NCI-H748 (cell line): ENCODE measurements at regions not wholly inside any gene's neighbourhood (a gene's known extent, or its start where the extent isn't known, plus 50 kb on each side); places are given as distances from the start of the nearest gene placed in this dataset.
"Not testable (repeated sequence)": the region's sequence is repeated elsewhere in the genome, so short reads cannot be mapped to it uniquely, and the experiment has no call there.

Experiments used
- DNase-seq: peaks from one replicate; lab custom pipeline; 2025; ENCODE audit not compliant: unreplicated experiment; lab: John Stamatoyannopoulos, UW

- peak; percentile 70 for DNase-seq
Measured at GRCh38 chr9:87041553-87042235, 94.4 kb upstream of the GAS1 start.

DNA sequence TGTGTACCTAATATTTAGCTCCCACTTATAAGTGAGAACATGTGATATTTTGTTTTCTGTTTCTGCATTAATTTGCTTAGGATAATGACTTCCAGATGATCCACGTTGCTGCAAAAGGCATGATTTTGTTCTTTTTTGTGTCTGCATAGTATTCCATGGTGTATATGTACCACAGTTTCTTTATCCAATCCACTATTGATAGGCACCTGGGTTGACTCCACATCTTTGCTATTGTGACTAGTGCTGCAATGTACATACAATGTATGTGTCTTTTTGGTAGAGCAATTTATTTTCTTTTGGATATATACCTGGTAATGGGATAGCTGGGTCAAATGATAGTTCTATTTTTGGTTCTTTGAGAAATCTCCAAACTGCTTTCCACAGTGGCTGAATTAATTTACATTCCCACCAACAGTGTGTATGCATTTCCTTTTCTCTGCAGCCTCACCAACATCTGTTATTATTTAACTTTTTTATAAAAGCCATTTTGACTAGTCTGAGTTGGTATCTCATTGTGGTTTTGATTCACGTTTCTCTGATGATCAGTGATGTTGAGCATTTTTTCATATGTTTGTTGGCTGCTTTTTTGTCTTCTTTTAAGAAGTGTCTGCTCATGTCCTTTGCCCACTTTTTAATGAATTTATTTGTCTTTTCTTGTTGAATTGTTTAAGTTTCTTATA is 102.8 kb upstream of the GAS1 start:
- DNase-seq = not testable (repeated sequence)

DNA sequence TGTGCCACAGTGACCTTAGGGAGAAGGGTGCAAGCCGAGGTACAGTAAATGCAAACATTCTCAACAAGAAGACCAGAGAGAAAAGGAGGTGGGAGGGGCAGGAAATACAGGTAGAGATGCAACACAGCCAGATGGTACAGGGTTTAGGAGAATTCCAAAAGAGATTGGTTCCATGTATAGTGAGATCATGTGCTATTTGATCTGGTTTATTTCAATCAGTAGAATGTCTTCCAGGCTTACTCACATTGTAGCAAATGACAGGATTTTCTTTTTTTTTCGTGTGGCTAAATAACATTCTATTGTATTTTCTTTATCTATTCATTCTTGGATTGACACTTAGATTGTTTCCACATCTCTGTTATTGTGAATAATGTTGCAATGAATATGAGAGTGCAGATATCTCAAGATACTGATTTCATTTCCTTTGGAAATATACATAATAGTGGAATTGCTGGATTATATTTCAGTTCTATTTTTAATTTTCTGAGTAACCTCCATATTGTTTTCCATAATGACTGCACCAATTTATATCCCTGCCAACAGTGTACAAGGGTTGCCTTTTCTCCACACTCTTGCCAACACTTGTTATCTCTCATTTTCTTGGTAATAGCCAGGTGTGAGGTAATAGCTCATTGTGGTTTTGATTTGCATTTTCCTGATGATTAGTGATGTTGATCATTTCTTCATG is 107.8 kb upstream of the GAS1 start:
- no peak for DNase-seq

GRCh38 chr9:87059772-87060171 is 112.5 kb upstream of the GAS1 start:
- DNase-seq = no peak

DNA sequence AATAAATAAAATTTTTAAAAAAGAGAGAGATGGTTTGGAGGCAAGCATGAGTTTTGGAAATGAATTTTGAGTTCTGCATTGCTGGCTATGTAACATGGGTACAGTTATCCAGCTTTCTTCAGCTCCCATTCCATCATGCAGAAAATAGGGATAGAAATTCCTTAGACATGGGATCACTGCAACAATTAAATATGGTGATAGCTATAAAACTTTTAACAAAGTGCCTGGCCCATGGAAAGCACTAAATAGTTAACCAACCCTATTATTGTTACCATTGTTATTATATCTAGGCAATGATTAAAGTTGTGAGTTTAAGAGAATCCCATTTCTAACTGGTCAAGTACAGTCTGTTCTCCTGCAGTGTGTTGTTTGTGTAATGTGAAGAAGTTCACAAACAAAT is 115.4 kb upstream of the GAS1 start:
- no peak for DNase-seq

DNA sequence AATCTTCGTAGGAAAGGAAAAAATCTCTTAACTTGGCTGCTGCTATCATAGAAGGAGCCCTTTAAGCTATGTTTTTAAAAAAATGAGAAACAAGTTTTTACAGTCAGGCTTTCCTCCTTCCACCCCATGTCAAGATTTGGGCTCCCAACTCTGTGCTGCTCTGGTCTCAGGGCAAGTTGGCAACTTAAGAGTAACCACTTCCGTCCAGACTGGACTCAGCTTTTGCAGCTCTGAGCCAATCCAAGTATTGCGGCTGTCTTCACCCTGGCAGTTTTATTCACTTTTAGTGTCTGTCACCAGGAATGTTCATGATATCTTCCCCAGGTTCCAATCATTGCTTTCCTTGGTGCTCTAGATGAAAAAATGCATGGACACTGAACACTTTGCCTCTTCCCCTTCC is 115.9 kb upstream of the GAS1 start:
- no peak for DNase-seq

DNA sequence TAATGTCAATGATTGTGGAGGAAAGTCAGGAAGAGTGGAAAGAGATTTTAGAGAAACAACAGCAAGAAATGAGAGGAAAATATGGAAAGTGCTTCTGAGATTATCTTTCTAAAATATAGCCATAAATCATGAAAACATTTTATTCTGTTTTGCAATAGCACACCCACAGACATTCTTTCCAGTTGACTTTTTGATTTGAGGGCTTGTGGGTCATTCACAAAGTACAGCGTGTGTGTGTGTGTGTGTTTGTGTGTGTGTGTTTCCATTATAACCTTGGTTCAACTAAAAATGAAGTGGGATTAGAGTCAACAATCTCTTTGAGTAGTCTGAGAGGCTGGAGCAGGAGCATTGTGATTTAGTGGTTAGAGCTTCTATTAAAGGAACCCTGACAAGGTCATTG is 116.6 kb upstream of the GAS1 start:
- no peak for DNase-seq

- DNase-seq = no peak
Measured at GRCh38 chr9:87064311-87064710, 117.0 kb upstream of the GAS1 start.

- DNase-seq = no peak
Measured at GRCh38 chr9:87065981-87066380, 118.7 kb upstream of the GAS1 start.

GRCh38 chr9:87067426-87067825 is 120.1 kb upstream of the GAS1 start:
- DNase-seq = no peak

GRCh38 chr9:87068177-87068840 is 121.0 kb upstream of the GAS1 start:
- no peak for DNase-seq

GRCh38 chr9:87069690-87070089 is 122.4 kb upstream of the GAS1 start:
- no peak for DNase-seq

GRCh38 chr9:87070336-87070735 is 123.0 kb upstream of the GAS1 start:
- DNase-seq = no peak

DNA sequence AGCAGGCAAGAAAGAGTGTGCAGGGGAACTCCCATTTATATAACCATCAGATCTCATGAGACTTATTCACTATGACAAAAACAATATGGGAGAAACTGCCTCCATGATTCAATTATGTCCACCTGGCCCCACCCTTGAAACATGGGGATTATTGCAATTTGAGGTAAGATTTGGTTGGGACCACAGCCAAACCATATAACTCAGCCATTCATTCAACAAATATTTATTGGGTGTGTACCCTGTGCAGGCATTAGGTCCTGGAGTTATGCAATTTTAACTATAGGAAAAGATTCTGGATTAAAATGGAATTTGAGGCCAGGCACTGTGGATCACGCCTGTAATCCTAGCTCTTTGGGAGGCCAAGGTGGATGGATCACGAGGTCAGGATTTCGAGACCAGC is 124.2 kb upstream of the GAS1 start:
- no peak for DNase-seq

- no peak for DNase-seq
Measured at GRCh38 chr9:87073692-87074091, 126.4 kb upstream of the GAS1 start.

DNA sequence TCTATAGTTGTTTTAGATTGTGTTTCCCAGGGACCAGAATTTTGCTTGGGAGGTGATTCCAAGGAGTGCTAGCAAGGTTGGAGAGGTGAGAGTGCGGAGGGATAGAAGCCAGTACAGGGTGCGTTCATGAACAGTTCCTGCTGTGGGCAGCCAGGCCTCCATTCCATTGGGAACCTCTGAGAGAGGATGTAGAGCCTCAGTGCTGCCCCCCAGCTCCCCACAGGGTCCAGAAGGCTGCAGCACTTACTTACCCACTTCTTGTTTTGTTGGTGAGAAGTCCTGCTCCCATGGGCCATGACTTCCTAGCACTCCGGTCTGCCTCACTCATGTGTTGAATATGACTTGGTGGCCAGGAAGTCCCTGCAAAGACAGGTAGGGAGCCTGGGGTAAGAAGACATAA is 128.2 kb upstream of the GAS1 start:
- no peak for DNase-seq

GRCh38 chr9:87076825-87077224 is 129.5 kb upstream of the GAS1 start:
- DNase-seq = no peak

DNA sequence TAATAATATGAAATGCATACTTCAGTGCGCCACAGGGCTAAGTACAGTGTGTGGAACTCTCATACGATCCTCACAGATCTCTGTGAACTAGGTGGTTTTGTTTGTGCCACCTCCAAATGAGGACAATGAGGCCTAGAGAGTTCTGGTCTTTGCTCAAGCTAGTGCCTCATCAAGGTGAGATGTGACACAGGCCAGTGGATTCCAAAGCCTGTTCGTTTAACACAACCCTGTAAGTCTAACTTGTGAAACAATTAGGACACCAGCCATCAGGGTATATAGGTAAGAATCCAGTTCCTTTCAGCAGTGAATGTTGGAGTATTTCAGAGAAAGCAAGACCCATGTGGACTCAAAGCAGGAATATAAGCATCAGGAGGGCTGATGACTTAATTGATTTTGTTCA is 130.7 kb upstream of the GAS1 start:
- no peak for DNase-seq

DNA sequence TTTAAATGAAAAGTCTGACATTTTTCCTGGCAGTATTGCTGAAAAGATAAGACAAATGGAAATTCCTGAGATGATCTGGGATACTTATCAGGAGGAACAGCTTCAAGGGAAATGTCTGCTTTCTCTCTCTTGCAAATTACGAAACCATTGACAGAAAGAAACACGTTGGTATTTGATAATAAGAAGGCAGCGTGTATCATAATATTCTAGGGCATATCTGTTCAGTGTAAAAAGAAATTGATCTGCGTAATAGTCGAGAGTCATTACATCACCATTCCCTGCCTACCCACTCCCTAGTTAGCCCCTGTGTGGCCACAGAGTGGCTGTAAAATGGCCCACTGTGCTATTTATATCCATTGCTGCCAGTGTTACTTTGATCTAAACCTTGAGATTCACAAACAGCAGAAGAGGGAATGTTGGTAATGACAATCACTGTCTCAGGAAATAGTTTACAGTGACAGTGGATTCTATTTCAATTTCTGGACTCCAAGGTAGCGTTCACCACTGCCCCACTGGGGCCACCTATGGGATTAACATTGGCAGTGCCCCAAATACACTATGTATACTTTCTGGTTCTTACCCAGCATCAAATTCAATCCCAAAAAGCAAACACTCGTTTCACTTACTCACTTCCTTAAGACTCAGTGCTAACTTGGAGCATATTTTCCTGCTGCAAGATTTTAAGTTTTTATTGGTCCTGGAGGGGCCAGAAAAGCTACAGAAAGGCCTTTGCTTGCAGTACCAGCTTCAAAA is 133.4 kb upstream of the GAS1 start:
- peak; percentile 8 for DNase-seq

- DNase-seq = no peak
Measured at GRCh38 chr9:87081503-87081902, 134.2 kb upstream of the GAS1 start.

DNA sequence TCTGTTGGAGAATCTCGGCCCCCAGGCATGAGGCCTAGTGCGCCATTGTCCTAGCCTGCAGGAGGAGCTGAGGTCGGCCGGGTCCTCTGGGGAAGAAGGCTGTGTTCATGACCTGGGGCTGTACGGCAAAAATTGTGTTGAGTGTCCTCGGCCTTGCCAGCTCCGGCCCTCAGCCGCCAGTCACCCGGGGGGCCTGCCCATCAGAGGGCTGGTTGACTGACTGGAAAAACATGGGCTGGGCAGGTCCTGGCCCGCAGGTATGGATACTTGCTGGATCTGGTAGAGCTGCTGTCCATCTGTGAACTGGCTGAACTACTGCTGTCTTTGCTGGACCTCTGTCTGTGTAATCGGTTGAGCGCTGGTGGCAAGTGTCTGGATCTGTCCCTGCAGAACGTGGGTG is 136.7 kb upstream of the GAS1 start:
- DNase-seq = no peak
